Neural cell (in vitro differentiated cells): ENCODE measurements at regions not wholly inside any gene's neighbourhood (a gene's known extent, or its start where the extent isn't known, plus 50 kb on each side); places are given as distances from the start of the nearest gene placed in this dataset.

Source experiments
- CTCF ChIP-seq: fragments of 450-650 bp; IDR thresholded peaks from 2 replicates; pipeline ENCODE4 v1.5.1; 2014; ENCODE audit warnings: antibody characterized with exemption, mild to moderate bottlenecking, moderate library complexity; ENCODE audit not compliant: poor library complexity, severe bottlenecking
- EP300 ChIP-seq: fragments of 450-650 bp; conservative IDR thresholded peaks from 2 replicates; pipeline ENCODE4 v1.6.1; 2014; ENCODE audit warnings: antibody characterized with exemption, mild to moderate bottlenecking, moderate library complexity; ENCODE audit not compliant: poor library complexity, severe bottlenecking
- EZH2 ChIP-seq: fragments of 200-600, 300-800 bp; shearing (Covaris generic), sonication (generic); IDR thresholded peaks from 2 replicates; pipeline ENCODE4 v1.6.1; 2014; ENCODE audit warnings: antibody characterized with exemption, low read length, borderline replicate concordance, mild to moderate bottlenecking; ENCODE audit not compliant: insufficient read depth, poor library complexity, severe bottlenecking
- POLR2AphosphoS5 ChIP-seq: IDR thresholded peaks from 2 replicates; pipeline ENCODE4 v1.6.1; 2012
- SMC3 ChIP-seq: fragments of 450-650 bp; conservative IDR thresholded peaks from 2 replicates; pipeline ENCODE4 v1.6.1; 2014; ENCODE audit warnings: antibody characterized with exemption, mild to moderate bottlenecking, moderate library complexity; ENCODE audit not compliant: poor library complexity
- TAF1 ChIP-seq: IDR thresholded peaks from 2 replicates; pipeline ENCODE4 v1.6.1; 2012; ENCODE audit warnings: low read depth

- TF ChIP-seq CTCF, result no peak
- no peak for TF ChIP-seq EZH2
- no peak for TF ChIP-seq POLR2AphosphoS5
- no peak for TF ChIP-seq EP300
- no peak for TF ChIP-seq SMC3
- TF ChIP-seq TAF1, result no peak
These were observed 1414.3 kb upstream of the ACO1 start for GRCh38 chr9:30970186-30970585.
